Choroid plexus epithelial cell (primary cell): ENCODE measurements at regions not wholly inside any gene's neighbourhood (a gene's known extent, or its start where the extent isn't known, plus 50 kb on each side); places are given as distances from the start of the nearest gene placed in this dataset.

Experiments
- DNase-seq: peaks from one replicate; pipeline ENCODE4 v3.0.0-alpha.2; 2010; ENCODE audit warnings: low read depth
- H3K4me3 ChIP-seq: 2 replicates; pipeline ENCODE4 v1.5.1; 2011; ENCODE audit warnings: low read depth, mild to moderate bottlenecking, control low read depth, low read length, moderate library complexity
- TF ChIP-seq, protein P1 (sequence below): conservative IDR thresholded peaks from 2 replicates; pipeline ENCODE4 v1.5.1; 2011; ENCODE audit warnings: low read depth, mild to moderate bottlenecking, control low read depth, inconsistent platforms, low read length, moderate library complexity

GRCh38 chr6:159505140-159505922, 187.7 kb downstream of the SOD2 start:
- no peak overlapping the region for H3K4me3 ChIP-seq
- no peak for DNase-seq
- TF ChIP-seq, protein P1, sequence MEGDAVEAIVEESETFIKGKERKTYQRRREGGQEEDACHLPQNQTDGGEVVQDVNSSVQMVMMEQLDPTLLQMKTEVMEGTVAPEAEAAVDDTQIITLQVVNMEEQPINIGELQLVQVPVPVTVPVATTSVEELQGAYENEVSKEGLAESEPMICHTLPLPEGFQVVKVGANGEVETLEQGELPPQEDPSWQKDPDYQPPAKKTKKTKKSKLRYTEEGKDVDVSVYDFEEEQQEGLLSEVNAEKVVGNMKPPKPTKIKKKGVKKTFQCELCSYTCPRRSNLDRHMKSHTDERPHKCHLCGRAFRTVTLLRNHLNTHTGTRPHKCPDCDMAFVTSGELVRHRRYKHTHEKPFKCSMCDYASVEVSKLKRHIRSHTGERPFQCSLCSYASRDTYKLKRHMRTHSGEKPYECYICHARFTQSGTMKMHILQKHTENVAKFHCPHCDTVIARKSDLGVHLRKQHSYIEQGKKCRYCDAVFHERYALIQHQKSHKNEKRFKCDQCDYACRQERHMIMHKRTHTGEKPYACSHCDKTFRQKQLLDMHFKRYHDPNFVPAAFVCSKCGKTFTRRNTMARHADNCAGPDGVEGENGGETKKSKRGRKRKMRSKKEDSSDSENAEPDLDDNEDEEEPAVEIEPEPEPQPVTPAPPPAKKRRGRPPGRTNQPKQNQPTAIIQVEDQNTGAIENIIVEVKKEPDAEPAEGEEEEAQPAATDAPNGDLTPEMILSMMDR: no peak

- no peak for DNase-seq
- TF ChIP-seq, protein P1: no peak
These were observed 191.5 kb downstream of the SOD2 start for GRCh38 chr6:159501558-159501957.

DNA sequence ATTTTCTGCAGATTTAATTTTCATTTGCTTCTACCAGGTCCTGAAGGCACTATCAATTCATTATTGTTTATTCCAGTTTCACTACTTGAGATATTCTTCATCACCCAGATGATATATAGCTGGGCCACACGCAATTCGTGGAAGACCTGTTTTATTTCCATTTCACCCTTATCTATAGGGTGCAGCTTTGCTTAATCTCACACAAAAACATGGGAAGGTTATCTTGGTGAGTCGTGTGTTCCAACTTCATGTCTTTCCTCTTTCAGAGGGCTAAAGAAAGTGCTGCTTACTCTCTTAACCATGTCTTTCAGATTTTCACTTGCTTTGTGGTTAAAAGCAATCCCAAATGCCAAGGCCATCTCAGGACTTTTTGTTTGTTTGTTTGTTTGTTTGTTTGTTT, 194.0 kb downstream of the SOD2 start:
- TF ChIP-seq, protein P1: no peak
- DNase-seq: no peak

More at GRCh38 chr6:159501558-159501957, 191.5 kb downstream of the SOD2 start:
- no peak overlapping the region for H3K4me3 ChIP-seq

GRCh38 chr6:159494586-159494972, 198.5 kb downstream of the SOD2 start:
- no peak overlapping the region for H3K4me3 ChIP-seq
- TF ChIP-seq, protein P1: no peak
- no peak for DNase-seq

More for the DNA sequence above, 194.0 kb downstream of the SOD2 start:
- H3K4me3 ChIP-seq: no peak overlapping the region

DNA sequence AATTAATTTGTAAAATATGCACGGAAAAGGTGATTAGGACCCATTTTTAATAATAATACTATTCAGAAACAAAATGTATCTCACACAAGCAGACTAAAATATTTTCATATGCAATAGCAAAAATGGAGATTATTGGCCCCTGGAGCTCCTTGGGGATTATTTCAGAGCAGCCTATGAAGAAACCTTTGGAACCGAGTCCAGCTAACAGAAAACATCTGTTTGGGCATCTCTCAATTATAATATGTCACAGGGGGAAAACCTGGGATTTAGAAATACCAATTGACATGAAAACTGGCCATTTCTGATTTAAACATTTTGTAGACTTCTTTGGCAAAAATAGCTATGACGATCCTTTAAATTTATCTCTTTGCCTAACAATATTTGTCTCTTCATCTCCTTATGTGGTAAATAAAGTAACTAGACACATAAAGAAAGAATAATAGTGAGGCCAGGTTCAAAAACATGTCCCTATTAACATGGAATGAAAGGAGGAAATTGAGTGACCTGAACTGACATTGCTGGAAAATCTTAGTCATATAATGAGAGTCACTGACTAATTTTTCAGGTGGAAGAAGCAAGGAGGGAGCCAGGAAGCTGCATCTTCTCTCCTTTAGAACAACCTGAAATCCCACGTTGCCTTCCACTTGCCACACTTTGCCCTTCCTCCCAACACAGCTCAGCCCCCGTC, 199.0 kb downstream of the SOD2 start:
- H3K4me3 ChIP-seq: no peak overlapping the region
- DNase-seq: no peak
- TF ChIP-seq, protein P1: no peak

DNA sequence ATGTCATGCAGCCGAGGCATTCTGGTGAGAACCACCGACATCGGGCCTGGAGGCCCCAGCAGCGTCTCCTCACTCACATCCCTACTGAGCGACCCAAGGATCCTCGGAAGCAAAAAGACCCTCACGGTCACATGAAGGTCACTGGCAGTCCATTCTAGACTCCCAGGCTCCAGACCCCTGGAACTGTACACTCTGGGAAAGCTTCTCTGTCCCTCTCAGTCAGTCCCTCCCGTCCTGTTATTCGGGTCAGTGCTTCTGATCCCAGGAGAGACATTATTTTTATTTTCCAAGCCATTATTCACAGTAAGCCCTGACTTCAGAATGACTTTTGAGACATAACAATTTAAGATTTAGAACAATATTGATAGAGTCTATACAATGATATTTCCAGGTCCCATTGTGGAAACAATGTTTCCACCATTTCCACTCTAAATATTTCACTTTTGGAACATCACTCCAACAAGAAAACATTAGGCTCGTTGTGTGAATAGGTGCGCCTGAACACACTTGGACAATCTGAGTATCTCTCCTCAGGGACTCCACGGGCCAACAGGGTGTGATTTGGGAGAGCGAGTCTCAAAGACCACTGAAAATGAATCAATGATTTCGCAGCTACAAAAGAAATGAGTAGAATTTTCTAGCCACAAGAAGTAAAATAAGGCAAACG, 199.7 kb downstream of the SOD2 start:
- DNase-seq: no peak
- no peak overlapping the region for H3K4me3 ChIP-seq
- TF ChIP-seq, protein P1: no peak
